ENCODE measurements at regions not wholly inside any gene's neighbourhood (a gene's known extent, or its start where the extent isn't known, plus 50 kb on each side); places are given as distances from the start of the nearest gene placed in this dataset.
"Not testable (repeated sequence)": the region's sequence is repeated elsewhere in the genome, so short reads cannot be mapped to it uniquely, and the experiment has no call there.

- H3K9me3 ChIP-seq = no peaks in the 10 kb centered on the region
- H3K27me3 ChIP-seq = peaks cover 13% of the 10 kb centered on the region
- DNase-seq = no peak
- H3K36me3 ChIP-seq = no peaks in the 10 kb centered on the region
- H3K4me3 ChIP-seq = no peak overlapping the region
These were observed 246.0 kb downstream of the HAPSTR1 start for GRCh38 chr16:9337308-9338032.

DNA sequence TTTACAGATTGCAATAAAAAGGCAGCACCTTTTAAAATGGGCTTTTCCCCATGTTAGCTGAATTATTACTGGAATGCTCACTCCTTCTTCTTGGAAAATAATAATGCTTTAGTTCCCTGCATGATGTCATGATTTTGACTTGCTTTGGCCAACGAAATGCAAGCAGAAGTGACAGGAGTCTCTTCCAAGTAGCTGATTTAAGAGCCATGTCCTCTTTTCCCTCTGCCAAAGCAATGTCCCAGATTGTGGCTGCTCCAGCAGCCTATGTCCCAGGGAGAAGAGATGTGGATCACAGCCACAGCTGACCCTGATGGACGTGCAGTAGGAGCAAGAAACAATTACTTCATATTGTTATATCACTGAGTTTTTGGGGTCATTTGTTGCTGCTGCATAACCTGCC lies 246.6 kb downstream of the HAPSTR1 start:
- no peak overlapping the region for H3K4me3 ChIP-seq
- peaks cover 13% of the 10 kb centered on the region for H3K27me3 ChIP-seq
- no peaks in the 10 kb centered on the region for H3K9me3 ChIP-seq
- no peaks in the 10 kb centered on the region for H3K36me3 ChIP-seq
- no peak for DNase-seq

DNA sequence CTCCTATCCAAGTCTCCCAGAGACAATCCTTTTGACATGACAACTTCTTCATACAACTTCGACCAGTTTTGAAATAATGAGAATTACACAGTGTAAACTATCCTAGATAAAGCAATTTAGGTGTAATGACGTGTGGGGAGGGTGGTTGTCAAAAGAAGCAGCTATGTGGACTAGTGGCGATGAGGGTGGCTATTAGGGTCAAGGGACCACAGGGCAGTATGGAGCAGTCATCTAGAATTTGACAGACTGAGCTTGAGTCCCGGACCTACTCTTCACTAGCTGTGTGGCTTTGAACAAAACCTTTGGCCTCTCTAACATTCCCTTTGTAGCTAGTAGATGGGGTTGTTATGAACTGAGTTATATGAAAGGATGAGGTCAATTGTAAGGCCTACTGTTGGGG lies 247.1 kb downstream of the HAPSTR1 start:
- Histone ChIP-seq H3K36me3 (no peaks in the 10 kb centered on the region), H3K27me3 (peaks cover 13% of the 10 kb centered on the region), H3K4me3 (no peak overlapping the region), H3K9me3 (no peaks in the 10 kb centered on the region)
- no peak for DNase-seq

GRCh38 chr16:9340526-9341256 lies 249.2 kb downstream of the HAPSTR1 start:
- Histone ChIP-seq H3K4me3 (no peak overlapping the region), H3K9me3 (no peaks in the 10 kb centered on the region), H3K36me3 (no peaks in the 10 kb centered on the region), H3K27me3 (peaks cover 13% of the 10 kb centered on the region)
- DNase-seq = no peak

DNA sequence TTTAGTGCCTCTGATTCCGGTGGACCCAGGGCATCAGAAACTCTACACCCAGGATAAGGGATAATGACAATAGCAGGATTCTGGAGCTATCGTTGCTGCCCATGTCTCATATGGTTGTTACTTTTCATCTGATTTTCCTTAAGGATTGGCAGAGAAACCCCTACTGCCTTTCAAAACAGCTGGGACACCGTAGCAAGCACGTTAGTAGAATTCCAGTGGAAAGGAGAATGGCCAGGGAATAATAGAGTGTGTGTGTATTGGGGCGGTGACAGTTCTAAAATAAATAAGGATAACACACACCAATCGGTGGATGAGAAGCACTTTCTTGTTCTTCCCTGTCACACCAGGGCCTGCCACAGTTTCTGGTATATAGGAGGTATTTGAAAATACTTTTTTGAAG lies 251.8 kb downstream of the HAPSTR1 start:
- H3K9me3 ChIP-seq = no peaks in the 10 kb centered on the region
- no peak overlapping the region for H3K4me3 ChIP-seq
- H3K27me3 ChIP-seq = peaks cover 13% of the 10 kb centered on the region
- DNase-seq = no peak
- no peaks in the 10 kb centered on the region for H3K36me3 ChIP-seq

- no peaks in the 10 kb centered on the region for H3K9me3 ChIP-seq
- no peak for DNase-seq
- peaks cover 13% of the 10 kb centered on the region for H3K27me3 ChIP-seq
- H3K36me3 ChIP-seq = no peaks in the 10 kb centered on the region
- H3K4me3 ChIP-seq = no peak overlapping the region
These were observed 253.1 kb downstream of the HAPSTR1 start for GRCh38 chr16:9344508-9344907.

- H3K27me3 ChIP-seq = peaks cover 9% of the 10 kb centered on the region
These were observed 253.6 kb downstream of the HAPSTR1 start for GRCh38 chr16:9345046-9345445.

DNA sequence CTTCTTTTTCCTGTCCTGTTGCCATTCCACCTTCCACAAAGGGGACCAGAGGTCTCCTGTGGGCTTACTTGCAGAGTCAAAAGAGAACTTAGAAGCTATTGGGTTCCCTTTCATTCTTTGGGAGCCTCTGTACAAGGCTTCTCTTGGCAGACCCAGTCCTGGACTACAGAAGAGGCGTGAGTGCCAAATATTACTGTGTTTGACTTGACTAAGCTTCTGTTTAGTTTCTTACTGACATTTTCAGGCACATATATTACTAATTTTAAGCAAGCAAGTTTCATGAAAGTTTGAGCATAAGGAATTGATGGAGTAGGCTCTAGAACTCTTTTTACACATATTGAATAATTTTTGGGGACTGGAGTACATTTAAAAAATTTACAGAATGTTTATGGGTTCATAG lies 254.4 kb downstream of the HAPSTR1 start:
- H3K36me3 ChIP-seq = no peaks in the 10 kb centered on the region
- DNase-seq = no peak

More at GRCh38 chr16:9345046-9345445, 253.6 kb downstream of the HAPSTR1 start:
- no peaks in the 10 kb centered on the region for H3K36me3 ChIP-seq
- no peak overlapping the region for H3K4me3 ChIP-seq
- no peak for DNase-seq
- no peaks in the 10 kb centered on the region for H3K9me3 ChIP-seq

DNA sequence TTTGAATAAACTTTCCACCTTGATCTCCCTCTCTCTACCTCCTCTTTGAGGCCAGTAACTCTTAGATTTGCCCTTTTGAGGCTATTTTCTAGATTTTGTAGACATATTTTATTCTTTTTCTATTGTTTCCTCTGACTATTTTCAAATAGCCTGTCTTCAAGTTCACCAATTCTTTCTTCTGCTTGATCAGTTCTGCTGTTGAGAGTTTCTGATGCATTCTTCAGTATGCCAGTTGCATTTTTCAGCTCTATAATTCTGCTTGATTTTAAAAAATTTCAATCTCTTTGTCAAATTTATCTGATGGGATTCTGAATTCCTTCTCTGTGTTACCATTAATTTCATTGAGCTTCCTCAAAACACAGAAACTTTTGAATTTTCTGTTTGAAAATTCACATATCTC lies 257.5 kb downstream of the HAPSTR1 start:
- Histone ChIP-seq H3K4me3 (no peak overlapping the region), H3K9me3 (no peaks in the 10 kb centered on the region), H3K36me3 (no peaks in the 10 kb centered on the region), H3K27me3 (no peaks in the 10 kb centered on the region)
- no peak for DNase-seq

More for the DNA sequence above, 254.4 kb downstream of the HAPSTR1 start:
- Histone ChIP-seq H3K4me3 (no peak overlapping the region), H3K9me3 (no peaks in the 10 kb centered on the region), H3K27me3 (peaks cover 4% of the 10 kb centered on the region)

- DNase-seq, H3K9me3 ChIP-seq, H3K4me3 ChIP-seq: not testable (repeated sequence)
These were observed 258.0 kb downstream of the HAPSTR1 start for GRCh38 chr16:9349373-9349960.

GRCh38 chr16:9350119-9350799 lies 258.8 kb downstream of the HAPSTR1 start:
- H3K9me3 ChIP-seq, H3K4me3 ChIP-seq, DNase-seq, H3K27me3 ChIP-seq, H3K36me3 ChIP-seq: not testable (repeated sequence)

More at GRCh38 chr16:9349373-9349960, 258.0 kb downstream of the HAPSTR1 start:
- H3K36me3 ChIP-seq, H3K27me3 ChIP-seq: not testable (repeated sequence)

- no peaks in the 10 kb centered on the region for H3K36me3 ChIP-seq
- DNase-seq = no peak
- H3K9me3 ChIP-seq = no peaks in the 10 kb centered on the region
- no peak overlapping the region for H3K4me3 ChIP-seq
- H3K27me3 ChIP-seq = no peaks in the 10 kb centered on the region; the same call in 1 of the 2 replicates
These were observed 260.0 kb downstream of the HAPSTR1 start for GRCh38 chr16:9351440-9351839.

- H3K36me3 ChIP-seq = no peaks in the 10 kb centered on the region
- DNase-seq = no peak
These were observed 260.5 kb downstream of the HAPSTR1 start for GRCh38 chr16:9351841-9352434.

GRCh38 chr16:9357829-9358228 lies 266.4 kb downstream of the HAPSTR1 start:
- Histone ChIP-seq H3K9me3 (no peaks in the 10 kb centered on the region), H3K36me3 (no peaks in the 10 kb centered on the region), H3K4me3 (no peak overlapping the region), H3K27me3 (no peaks in the 10 kb centered on the region; the same call in 1 of the 2 replicates)
- no peak for DNase-seq

More at GRCh38 chr16:9351841-9352434, 260.5 kb downstream of the HAPSTR1 start:
- Histone ChIP-seq H3K4me3 (no peak overlapping the region), H3K27me3 (no peaks in the 10 kb centered on the region; the same call in 1 of the 2 replicates), H3K9me3 (no peaks in the 10 kb centered on the region)

GRCh38 chr16:9360075-9360474 lies 268.6 kb downstream of the HAPSTR1 start:
- no peak overlapping the region for H3K4me3 ChIP-seq
- H3K9me3 ChIP-seq = no peaks in the 10 kb centered on the region
- DNase-seq = no peak
- no peaks in the 10 kb centered on the region for H3K36me3 ChIP-seq
- no peaks in the 10 kb centered on the region; the same call in 1 of the 2 replicates for H3K27me3 ChIP-seq

DNA sequence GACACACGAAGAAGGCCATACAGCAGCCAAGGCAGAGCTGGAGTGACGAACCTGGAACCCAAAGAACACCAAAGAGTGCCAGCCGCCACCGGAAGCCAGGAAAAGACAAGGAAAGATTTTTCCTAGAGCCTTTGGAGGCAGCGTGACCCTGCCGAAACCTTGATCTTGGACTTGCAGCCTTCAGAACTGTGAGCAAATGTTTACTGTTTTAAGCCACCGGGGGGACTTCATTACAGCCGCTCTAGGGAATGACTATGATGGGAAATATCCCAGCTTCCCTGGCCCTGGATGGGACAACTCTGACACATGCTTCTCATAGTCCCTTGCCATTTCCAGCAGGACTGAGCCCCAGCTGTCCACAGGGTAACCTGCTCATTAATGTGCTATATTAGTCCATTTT lies 270.6 kb downstream of the HAPSTR1 start:
- Histone ChIP-seq H3K9me3 (no peaks in the 10 kb centered on the region), H3K4me3 (no peak overlapping the region), H3K27me3 (no peaks in the 10 kb centered on the region), H3K36me3 (no peaks in the 10 kb centered on the region)
- no peak for DNase-seq

- Histone ChIP-seq H3K36me3 (no peaks in the 10 kb centered on the region), H3K9me3 (no peaks in the 10 kb centered on the region), H3K4me3 (no peak overlapping the region), H3K27me3 (no peaks in the 10 kb centered on the region)
- DNase-seq = no peak
These were observed 271.2 kb downstream of the HAPSTR1 start for GRCh38 chr16:9362604-9363003.

All from MG63 (cell line).